Astrocyte (in vitro differentiated cells and primary cell): ENCODE measurements at regions not wholly inside any gene's neighbourhood (a gene's known extent, or its start where the extent isn't known, plus 50 kb on each side); places are given as distances from the start of the nearest gene placed in this dataset.

Experiments used
- EZH2 ChIP-seq: IDR thresholded peaks from 2 replicates; pipeline ENCODE4 v1.6.1; 2012; ENCODE audit warnings: mild to moderate bottlenecking, low read length, inconsistent platforms; ENCODE audit not compliant: insufficient read depth
- TF ChIP-seq, protein P1 (sequence below): IDR thresholded peaks from 2 replicates; pipeline ENCODE4 v1.5.1; 2011; ENCODE audit warnings: low read depth, mild to moderate bottlenecking, inconsistent platforms, low read length, moderate library complexity; ENCODE audit not compliant: insufficient read depth

DNA sequence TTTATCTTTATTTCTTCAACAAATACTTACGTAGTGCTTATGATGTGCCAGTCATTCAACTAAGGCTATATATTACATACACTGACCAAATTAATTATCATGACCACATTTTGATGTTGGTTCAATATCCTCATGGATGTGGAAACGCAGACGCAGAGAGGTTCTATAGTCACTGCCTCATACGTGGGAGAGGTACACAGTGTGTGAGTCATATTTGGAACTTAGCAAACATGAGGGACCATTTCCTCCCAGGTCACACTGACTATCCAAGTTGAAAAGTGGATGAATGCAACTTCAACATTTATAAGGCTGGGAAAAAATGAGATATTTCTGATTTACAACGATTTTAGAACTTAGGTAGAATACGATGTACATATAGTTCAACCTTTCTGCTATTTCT lies 113.6 kb downstream of the PRLHR start:
- TF ChIP-seq, protein P1, sequence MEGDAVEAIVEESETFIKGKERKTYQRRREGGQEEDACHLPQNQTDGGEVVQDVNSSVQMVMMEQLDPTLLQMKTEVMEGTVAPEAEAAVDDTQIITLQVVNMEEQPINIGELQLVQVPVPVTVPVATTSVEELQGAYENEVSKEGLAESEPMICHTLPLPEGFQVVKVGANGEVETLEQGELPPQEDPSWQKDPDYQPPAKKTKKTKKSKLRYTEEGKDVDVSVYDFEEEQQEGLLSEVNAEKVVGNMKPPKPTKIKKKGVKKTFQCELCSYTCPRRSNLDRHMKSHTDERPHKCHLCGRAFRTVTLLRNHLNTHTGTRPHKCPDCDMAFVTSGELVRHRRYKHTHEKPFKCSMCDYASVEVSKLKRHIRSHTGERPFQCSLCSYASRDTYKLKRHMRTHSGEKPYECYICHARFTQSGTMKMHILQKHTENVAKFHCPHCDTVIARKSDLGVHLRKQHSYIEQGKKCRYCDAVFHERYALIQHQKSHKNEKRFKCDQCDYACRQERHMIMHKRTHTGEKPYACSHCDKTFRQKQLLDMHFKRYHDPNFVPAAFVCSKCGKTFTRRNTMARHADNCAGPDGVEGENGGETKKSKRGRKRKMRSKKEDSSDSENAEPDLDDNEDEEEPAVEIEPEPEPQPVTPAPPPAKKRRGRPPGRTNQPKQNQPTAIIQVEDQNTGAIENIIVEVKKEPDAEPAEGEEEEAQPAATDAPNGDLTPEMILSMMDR = no peak
- no peak for TF ChIP-seq EZH2
